Testis (tissue), 2 donors: ENCODE measurements at regions not wholly inside any gene's neighbourhood (a gene's known extent, or its start where the extent isn't known, plus 50 kb on each side); places are given as distances from the start of the nearest gene placed in this dataset.

Experiments used
- DNase-seq: peaks from one replicate; pipeline ENCODE4 v3.0.0-alpha.2; 2019
- H3K27ac ChIP-seq, 2 donors: fragments of 200-600 bp; sonication (generic); one replicate each; pipeline ENCODE4 v1.5.1; 2019
- H3K27me3 ChIP-seq: fragments of 200-600 bp; sonication (generic); one replicate; pipeline ENCODE4 v1.5.1; 2019
- H3K36me3 ChIP-seq: fragments of 200-600 bp; sonication (generic); one replicate; pipeline ENCODE4 v1.5.1; 2017; ENCODE audit warnings: low read depth; ENCODE audit errors: missing control alignments
- H3K4me1 ChIP-seq: fragments of 200-600 bp; sonication (generic); one replicate; pipeline ENCODE4 v1.5.1; 2019
- H3K4me3 ChIP-seq, 2 donors: fragments of 200-600 bp; sonication (generic); one replicate each; pipeline ENCODE4 v1.5.1; 2017 to 2019
- H3K9me3 ChIP-seq: fragments of 200-600 bp; sonication (generic); one replicate; pipeline ENCODE4 v1.5.1; 2017
- CTCF ChIP-seq, 3 experiments: fragments of 450-650 bp in 2 of 3; fragments of 200-600 bp in 1 of 3; sonication (generic) in 1 of 3; IDR thresholded peaks; one replicate each; pipeline ENCODE4 v1.5.1; 2016 to 2019; ENCODE audit warnings: antibody characterized with exemption in 3 of 3, mild to moderate bottlenecking in 2 of 3, moderate library complexity in 1 of 3
- POLR2A ChIP-seq: fragments of 450-650 bp; IDR thresholded peaks from one replicate; pipeline ENCODE4 v1.6.1; 2017; ENCODE audit warnings: antibody characterized with exemption, mild to moderate bottlenecking, moderate library complexity
- WGBS, 2 donors: methylation state at CpG; one replicate each; pipeline ENCODE4 v1.1.5; 2018; 5-methylcytosine and 5-hydroxymethylcytosine counted together
- intact Hi-C: fragments of 100-400 bp; cut with DNase I; formaldehyde crosslinking; loops from one replicate; pipeline ENCODE4 v1.15.1; 2023; ENCODE audit warnings: low total_unique reads

- Histone ChIP-seq H3K4me3 (no peak overlapping the region), H3K4me1 (no peaks in the 10 kb centered on the region)
- 72 to 86% methylated on average over 2 of the region's 2 CpGs for WGBS, 2 donors
Observed at GRCh38 chr12:60419986-60420385, 824.2 kb downstream of the SLC16A7 start.

GRCh38 chr12:60421741-60422140 lies 825.9 kb downstream of the SLC16A7 start:
- intact Hi-C loops, result no loop called here
- 96 to 100% methylated on average over 1 of the region's 1 CpG for WGBS, 2 donors
- no peaks in the 10 kb centered on the region for H3K4me1 ChIP-seq
- no peak overlapping the region for H3K4me3 ChIP-seq
- DNase-seq, result no peak
- H3K27ac ChIP-seq, result no peak overlapping the region
- H3K9me3 ChIP-seq, result no peaks in the 10 kb centered on the region
- no peaks in the 10 kb centered on the region for H3K27me3 ChIP-seq
- no peak for TF ChIP-seq POLR2A
- TF ChIP-seq CTCF (IDR thresholded peaks at IDR 0.05), result no peak
- H3K36me3 ChIP-seq, result no peaks in the 10 kb centered on the region

More at GRCh38 chr12:60419986-60420385, 824.2 kb downstream of the SLC16A7 start:
- H3K27ac ChIP-seq, result no peak overlapping the region
- no peaks in the 10 kb centered on the region for H3K27me3 ChIP-seq
- DNase-seq, result no peak
- intact Hi-C loops, result no loop called here
- no peak for TF ChIP-seq CTCF (IDR thresholded peaks at IDR 0.05)
- TF ChIP-seq POLR2A, result no peak
- no peaks in the 10 kb centered on the region for H3K9me3 ChIP-seq
- H3K36me3 ChIP-seq, result no peaks in the 10 kb centered on the region

GRCh38 chr12:60437297-60437696 lies 841.5 kb downstream of the SLC16A7 start:
- no peaks in the 10 kb centered on the region for H3K36me3 ChIP-seq
- no peak for TF ChIP-seq CTCF (IDR thresholded peaks at IDR 0.05)
- no peak for TF ChIP-seq POLR2A
- H3K27ac ChIP-seq, result no peak overlapping the region
- no peaks in the 10 kb centered on the region for H3K9me3 ChIP-seq
- H3K4me1 ChIP-seq, result no peaks in the 10 kb centered on the region
- DNase-seq, result no peak
- no peak overlapping the region for H3K4me3 ChIP-seq
- WGBS, 2 donors, result 88 to 92% methylated on average over 1 of the region's 1 CpG
- no peaks in the 10 kb centered on the region for H3K27me3 ChIP-seq
- intact Hi-C loops, result no loop called here

- no peaks in the 10 kb centered on the region for H3K9me3 ChIP-seq
- WGBS, 2 donors, result 77 to 90% methylated on average over 4 of the region's 4 CpGs
Observed at GRCh38 chr12:60441577-60441976, 845.7 kb downstream of the SLC16A7 start.

More at GRCh38 chr12:60441577-60441976, 845.7 kb downstream of the SLC16A7 start:
- intact Hi-C loops, result no loop called here
- Histone ChIP-seq H3K27me3 (no peaks in the 10 kb centered on the region), H3K27ac (no peak overlapping the region), H3K4me3 (no peak overlapping the region), H3K36me3 (no peaks in the 10 kb centered on the region), H3K4me1 (no peaks in the 10 kb centered on the region)
- DNase-seq, result no peak
- TF ChIP-seq POLR2A, result no peak
- no peak for TF ChIP-seq CTCF (IDR thresholded peaks at IDR 0.05)
